DOHH2 (cell line): ENCODE measurements at regions not wholly inside any gene's neighbourhood (a gene's known extent, or its start where the extent isn't known, plus 50 kb on each side); places are given as distances from the start of the nearest gene placed in this dataset.

Experiments
- H3F3A ChIP-seq: fragments of 200-600 bp; sonication (generic), shearing (Covaris generic); 2 replicates; pipeline ENCODE4 v1.6.0; 2016; ENCODE audit warnings: antibody characterized with exemption, mild to moderate bottlenecking; ENCODE audit not compliant: control insufficient read depth, insufficient read depth
- H3K27ac ChIP-seq: fragments of 200-600 bp; sonication (generic); 2 replicates; pipeline ENCODE4 v1.5.1; 2014; ENCODE audit warnings: low read depth, mild to moderate bottlenecking, low read length, moderate library complexity
- H3K27me3 ChIP-seq: fragments of 200-600 bp; sonication (generic); 2 replicates; pipeline ENCODE4 v1.6.1; 2014; ENCODE audit warnings: mild to moderate bottlenecking, low read length, mixed read lengths; ENCODE audit not compliant: control insufficient read depth
- H3K36me3 ChIP-seq: fragments of 200-600 bp; sonication (generic); 2 replicates; pipeline ENCODE4 v1.6.1; 2014; ENCODE audit warnings: mild to moderate bottlenecking, low read length, moderate library complexity, mixed read lengths; ENCODE audit not compliant: control insufficient read depth
- H3K4me1 ChIP-seq: fragments of 200-600 bp; sonication (generic); 2 replicates; pipeline ENCODE4 v1.6.1; 2014; ENCODE audit warnings: mild to moderate bottlenecking, low read length, mixed read lengths; ENCODE audit not compliant: control insufficient read depth
- H3K4me2 ChIP-seq: fragments of 200-600 bp; sonication (generic); 2 replicates; pipeline ENCODE4 v1.6.0; 2014; ENCODE audit warnings: mild to moderate bottlenecking, low read length, moderate library complexity
- H3K4me3 ChIP-seq: fragments of 200-600 bp; sonication (generic); 2 replicates; pipeline ENCODE4 v1.5.1; 2014; ENCODE audit warnings: mild to moderate bottlenecking, low read length, mixed read lengths
- H3K79me2 ChIP-seq: fragments of 200-600 bp; sonication (generic); 2 replicates; pipeline ENCODE4 v1.6.1; 2014; ENCODE audit warnings: mild to moderate bottlenecking, low read length, mixed read lengths; ENCODE audit not compliant: control insufficient read depth
- H3K9me2 ChIP-seq: fragments of 200-600 bp; sonication (generic); replicated peaks from 2 replicates; pipeline ENCODE4 v1.6.1; 2014; ENCODE audit warnings: mild to moderate bottlenecking, low read length, mixed read lengths; ENCODE audit not compliant: control insufficient read depth
- H3K9me3 ChIP-seq: fragments of 200-600 bp; sonication (generic); 2 replicates; pipeline ENCODE4 v1.6.1; 2014; ENCODE audit warnings: antibody characterized with exemption, low read length, mixed read lengths; ENCODE audit not compliant: control insufficient read depth, insufficient read depth
- H4K20me1 ChIP-seq: fragments of 200-600 bp; sonication (generic); 2 replicates; pipeline ENCODE4 v1.6.0; 2014; ENCODE audit warnings: low read depth, mild to moderate bottlenecking, antibody characterized with exemption, low read length, moderate library complexity; ENCODE audit not compliant: control insufficient read depth, insufficient read depth
- CTCF ChIP-seq: fragments of 200-600 bp; sonication (generic); IDR thresholded peaks from one replicate; pipeline ENCODE4 v1.5.1; 2014; ENCODE audit warnings: antibody characterized with exemption, mild to moderate bottlenecking, low read depth, low read length; ENCODE audit not compliant: poor library complexity, severe bottlenecking
- EZH2phosphoT487 ChIP-seq: fragments of 200-600 bp; sonication (generic); IDR thresholded peaks from 2 replicates; pipeline ENCODE4 v1.6.1; 2017; ENCODE audit warnings: borderline replicate concordance, mild to moderate bottlenecking, antibody characterized with exemption, low read length, moderate library complexity, mixed read lengths

GRCh38 chr4:8781641-8782040 is 90.0 kb downstream of the HMX1 start:
- H3K9me3 ChIP-seq, result no peaks in the 10 kb centered on the region

GRCh38 chr4:8780596-8781368 is 90.9 kb downstream of the HMX1 start:
- H3K9me2 ChIP-seq, result no peaks in the 10 kb centered on the region
- TF ChIP-seq CTCF (no peak), EZH2phosphoT487 (no peak)
- no peak overlapping the region for H3K4me2 ChIP-seq
- no peaks in the 10 kb centered on the region for H4K20me1 ChIP-seq
- H3K79me2 ChIP-seq, result no peaks in the 10 kb centered on the region
- no peaks in the 10 kb centered on the region for H3K27me3 ChIP-seq
- no peaks in the 10 kb centered on the region for H3K36me3 ChIP-seq
- H3K27ac ChIP-seq, result no peak overlapping the region
- no peaks in the 10 kb centered on the region for H3F3A ChIP-seq
- no peaks in the 10 kb centered on the region for H3K9me3 ChIP-seq
- H3K4me1 ChIP-seq, result no peaks in the 10 kb centered on the region
- no peak overlapping the region for H3K4me3 ChIP-seq

More at GRCh38 chr4:8781641-8782040, 90.0 kb downstream of the HMX1 start:
- no peak overlapping the region for H3K4me3 ChIP-seq
- H3K79me2 ChIP-seq, result no peaks in the 10 kb centered on the region
- no peaks in the 10 kb centered on the region for H3K9me2 ChIP-seq
- TF ChIP-seq EZH2phosphoT487 (no peak), CTCF (no peak)
- no peaks in the 10 kb centered on the region for H3F3A ChIP-seq
- H3K27me3 ChIP-seq, result no peaks in the 10 kb centered on the region
- no peaks in the 10 kb centered on the region for H3K4me1 ChIP-seq
- H3K27ac ChIP-seq, result no peak overlapping the region
- no peaks in the 10 kb centered on the region for H3K36me3 ChIP-seq
- H3K4me2 ChIP-seq, result no peak overlapping the region
- H4K20me1 ChIP-seq, result no peaks in the 10 kb centered on the region

GRCh38 chr4:8780086-8780485 is 91.6 kb downstream of the HMX1 start:
- H3K27ac ChIP-seq, result no peak overlapping the region
- H3K9me2 ChIP-seq, result no peaks in the 10 kb centered on the region
- H3K4me1 ChIP-seq, result no peaks in the 10 kb centered on the region
- no peaks in the 10 kb centered on the region for H3K27me3 ChIP-seq
- no peaks in the 10 kb centered on the region for H3F3A ChIP-seq
- H3K9me3 ChIP-seq, result no peaks in the 10 kb centered on the region
- H3K79me2 ChIP-seq, result no peaks in the 10 kb centered on the region
- no peaks in the 10 kb centered on the region for H4K20me1 ChIP-seq
- H3K4me3 ChIP-seq, result no peak overlapping the region
- no peak for TF ChIP-seq EZH2phosphoT487
- no peak for TF ChIP-seq CTCF
- no peaks in the 10 kb centered on the region for H3K36me3 ChIP-seq
- no peak overlapping the region for H3K4me2 ChIP-seq
